T-cell (primary cell): ENCODE measurements at regions not wholly inside any gene's neighbourhood (a gene's known extent, or its start where the extent isn't known, plus 50 kb on each side); places are given as distances from the start of the nearest gene placed in this dataset.
"Not testable (repeated sequence)": the region's sequence is repeated elsewhere in the genome, so short reads cannot be mapped to it uniquely, and the experiment has no call there.

Source experiments
- ATAC-seq, 4 experiments: fragments of 200-7000 bp in 3 of 4; fragments of 150-1000 bp in 1 of 4; cut with Tn5 transposase; replicated peaks in 1 of 4; 1 replicate in 3 of 4; 2 replicates in 1 of 4; pipeline ENCODE4 v1.10.0; 2021; ENCODE audit warnings: moderate library complexity in 3 of 4, mild to moderate bottlenecking in 2 of 4, moderate number of reproducible peaks in 1 of 4
- CTCF ChIA-PET, 2 donors: fragments of 300-600 bp; sonication (Branson Sonifier 250); formaldehyde crosslinking; loops; one replicate each; lab custom pipeline; 2022; ENCODE audit warnings: antibody characterized with exemption in 2 of 2; lab: Charles Lee
- POLR2A ChIA-PET, 2 donors: fragments of 300-600 bp; sonication (Branson Sonifier 250); formaldehyde crosslinking; loops; one replicate each; lab custom pipeline; 2022; ENCODE audit warnings: antibody characterized with exemption in 2 of 2; lab: Charles Lee
- DNase-seq, 35 experiments: peaks; one replicate each; pipeline versions ENCODE4 v3.0.0 to v3.0.0-alpha.2; 2013 to 2023
- H3K27ac ChIP-seq: one replicate; pipeline ENCODE4 v1.5.1; 2013; ENCODE audit warnings: low read length
- H3K27me3 ChIP-seq, 2 experiments: replicated peaks in 1 of 2; 1 replicate in 1 of 2; 2 replicates in 1 of 2; pipeline versions ENCODE4 v1.6.1 to v1.7.0; 2013; ENCODE audit warnings: low read length in 1 of 2, mixed read lengths in 1 of 2; ENCODE audit not compliant: control insufficient read depth in 2 of 2, insufficient read depth in 2 of 2; ENCODE audit errors: extremely low read depth in 1 of 2
- H3K36me3 ChIP-seq, 2 donors: 1 replicate in 1 of 2; 2 replicates in 1 of 2; pipeline versions ENCODE4 v1.6.1 to v1.7.0; 2013; ENCODE audit warnings: low read length in 1 of 2; ENCODE audit not compliant: control insufficient read depth in 2 of 2, insufficient read depth in 1 of 2; ENCODE audit errors: extremely low read depth in 1 of 2
- H3K4me1 ChIP-seq, 2 experiments: 1 replicate in 1 of 2; 2 replicates in 1 of 2; pipeline versions ENCODE4 v1.6.1 to v1.7.0; 2013; ENCODE audit warnings: low read length in 2 of 2, mixed read lengths in 1 of 2; ENCODE audit not compliant: insufficient read depth in 2 of 2, control insufficient read depth in 1 of 2; ENCODE audit errors: extremely low read depth in 1 of 2
- H3K4me3 ChIP-seq, 2 donors: 1 replicate in 1 of 2; 2 replicates in 1 of 2; pipeline versions ENCODE4 v1.5.1 to v1.7.0; 2013; ENCODE audit warnings: mild to moderate bottlenecking in 2 of 2, low read length in 1 of 2, moderate library complexity in 1 of 2; ENCODE audit not compliant: control insufficient read depth in 1 of 2; ENCODE audit errors: extremely low read depth in 1 of 2
- H3K9me3 ChIP-seq: 2 replicates; pipeline ENCODE4 v1.7.0; 2013
- H3K27ac Mint-ChIP-seq, 2 donors: one replicate each; pipeline ENCODE4 v1.8.0; 2020 to 2021; ENCODE audit warnings: mild to moderate bottlenecking in 2 of 2, mixed read lengths in 2 of 2
- H3K27me3 Mint-ChIP-seq, 2 donors: one replicate each; pipeline ENCODE4 v1.8.0; 2021 to 2022; ENCODE audit warnings: mixed read lengths in 2 of 2
- H3K36me3 Mint-ChIP-seq: one replicate; pipeline ENCODE4 v1.8.0; 2021; ENCODE audit warnings: mixed read lengths
- H3K4me1 Mint-ChIP-seq, 3 donors: one replicate each; pipeline ENCODE4 v1.8.0; 2020 to 2022; ENCODE audit warnings: mixed read lengths in 3 of 3, mild to moderate bottlenecking in 1 of 3
- H3K4me3 Mint-ChIP-seq, 3 donors: one replicate each; pipeline ENCODE4 v1.8.0; 2020 to 2022; ENCODE audit warnings: mild to moderate bottlenecking in 3 of 3, mixed read lengths in 3 of 3, moderate library complexity in 3 of 3
- H3K9me3 Mint-ChIP-seq, 3 donors: one replicate each; pipeline ENCODE4 v1.8.0; 2020 to 2022; ENCODE audit warnings: mixed read lengths in 3 of 3
- WGBS: methylation state at CpG from one replicate; pipeline ENCODE4 v1.1.5; 2013; ENCODE audit warnings: missing lambda C conversion rate; ENCODE audit not compliant: insufficient coverage; 5-methylcytosine and 5-hydroxymethylcytosine counted together

DNA sequence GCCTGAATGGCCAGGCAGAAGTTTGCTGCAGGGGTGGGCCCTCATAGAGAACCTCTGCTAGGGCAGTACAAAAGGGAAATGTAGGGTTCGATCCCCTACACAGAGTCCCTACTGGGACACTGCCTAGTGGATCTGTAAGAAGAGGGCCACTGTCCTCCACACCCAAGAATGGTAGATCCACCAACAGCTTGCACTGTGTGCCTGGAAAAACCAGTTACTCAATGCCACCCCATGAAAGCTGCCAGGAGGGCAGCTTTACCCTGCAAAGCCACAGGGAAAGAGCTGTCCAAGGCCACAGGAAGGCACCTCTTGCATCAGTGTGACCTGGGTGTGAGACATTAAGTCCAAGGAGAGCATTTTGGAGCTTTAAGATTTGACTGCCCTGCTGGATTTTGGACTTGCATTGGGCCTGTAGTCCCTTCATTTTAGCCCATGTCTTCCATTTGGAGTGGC, 781.6 kb downstream of the TRAM1L1 start:
- H3K27ac ChIP-seq = no peak overlapping the region
- POLR2A ChIA-PET = no interaction called here
- ATAC-seq = no peak

DNA sequence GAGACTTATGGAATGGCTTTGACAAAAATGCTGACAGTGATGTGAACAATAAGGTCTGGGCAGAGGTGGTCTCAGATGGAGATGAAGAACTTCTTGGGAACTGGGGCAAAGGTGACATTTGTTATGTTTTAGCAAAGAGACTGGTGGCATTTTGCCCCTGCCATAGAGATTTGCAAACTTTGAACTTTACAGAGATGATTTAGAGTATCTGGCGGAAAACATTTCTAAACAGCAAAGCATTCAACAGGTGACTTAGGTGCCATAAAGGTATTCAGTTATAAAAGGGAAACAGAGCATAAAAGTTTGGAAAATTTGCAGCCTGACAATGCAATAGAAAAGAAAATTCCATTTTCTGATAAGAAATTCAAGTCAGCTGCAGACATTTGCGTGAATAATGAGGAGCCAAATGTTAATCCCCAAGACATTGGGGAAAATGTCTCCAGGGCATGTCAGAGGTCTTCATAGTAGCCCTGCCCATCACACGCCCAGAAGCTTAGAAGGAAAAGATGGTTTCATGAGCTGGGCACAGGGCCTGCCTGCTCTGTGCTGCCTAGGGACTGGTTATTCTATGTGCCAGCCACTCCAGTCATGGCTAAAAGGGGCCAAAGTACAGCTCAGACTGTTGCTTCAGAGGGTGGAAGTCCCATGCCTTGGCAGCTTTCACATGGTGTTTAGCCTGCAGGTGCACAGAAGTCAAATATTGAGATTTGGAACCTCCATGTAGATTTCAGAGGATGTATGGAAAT, 782.2 kb downstream of the TRAM1L1 start:
- H3K27ac ChIP-seq = no peak overlapping the region
- 100% methylated on average over 1 of the region's 3 CpGs for WGBS
- H3K9me3 ChIP-seq = no peaks in the 10 kb centered on the region
- ChIA-PET POLR2A (no interaction called here), CTCF (no interaction called here)
- no peak overlapping the region for H3K27ac Mint-ChIP-seq
- DNase-seq = no peak
- H3K4me3 Mint-ChIP-seq = no peak overlapping the region
- no peak overlapping the region for H3K4me3 ChIP-seq
- H3K36me3 Mint-ChIP-seq = no peaks in the 10 kb centered on the region
- H3K9me3 Mint-ChIP-seq = peaks cover 5 to 11% (median 6%) of the 10 kb centered on the region in 3 donors
- no peaks in the 10 kb centered on the region for H3K4me1 Mint-ChIP-seq
- no peaks in the 10 kb centered on the region for H3K36me3 ChIP-seq
- no peaks in the 10 kb centered on the region for H3K4me1 ChIP-seq
- ATAC-seq = no peak
- H3K27me3 Mint-ChIP-seq = no peaks in the 10 kb centered on the region
- no peaks in the 10 kb centered on the region for H3K27me3 ChIP-seq

More for the DNA sequence above, 781.6 kb downstream of the TRAM1L1 start:
- H3K36me3 Mint-ChIP-seq = no peaks in the 10 kb centered on the region
- H3K27ac Mint-ChIP-seq = no peak overlapping the region
- DNase-seq = no peak
- no CpG with 5 or more reads among the region's 1 CpG for WGBS
- Histone ChIP-seq H3K36me3 (no peaks in the 10 kb centered on the region), H3K9me3 (no peaks in the 10 kb centered on the region), H3K4me1 (no peaks in the 10 kb centered on the region), H3K4me3 (no peak overlapping the region), H3K27me3 (no peaks in the 10 kb centered on the region)
- peaks cover 5 to 11% (median 6%) of the 10 kb centered on the region in 3 donors for H3K9me3 Mint-ChIP-seq
- no peak overlapping the region for H3K4me3 Mint-ChIP-seq
- no peaks in the 10 kb centered on the region for H3K4me1 Mint-ChIP-seq
- CTCF ChIA-PET = no interaction called here
- no peaks in the 10 kb centered on the region for H3K27me3 Mint-ChIP-seq

DNA sequence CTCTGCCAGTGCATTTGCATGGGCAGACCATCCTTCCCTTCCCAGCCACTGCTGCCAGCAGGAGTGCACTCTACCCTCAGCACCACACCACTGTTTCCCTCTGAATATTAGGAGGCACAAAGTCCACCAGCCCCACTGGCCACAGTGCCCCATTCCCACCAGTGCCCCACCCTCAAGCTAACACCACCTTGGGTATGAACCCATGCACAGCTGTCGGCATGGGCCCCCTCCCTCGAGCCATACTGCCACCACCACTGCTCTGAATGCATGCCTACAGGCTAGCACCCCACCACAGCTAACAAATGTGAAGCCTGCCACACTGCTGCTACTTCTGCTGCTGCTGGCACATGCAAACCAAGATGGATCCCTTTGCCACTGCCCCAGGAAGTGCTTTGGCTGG, 810.4 kb downstream of the TRAM1L1 start:
- ATAC-seq = no peak
- ChIA-PET CTCF (interaction anchor here in 1 of 2 donors (0.6 kb wide), 1 partner anchor 52 kb away, joined by 3 read pairs; no protein-coding TSS in a partner anchor), POLR2A (no interaction called here)
- H3K27ac ChIP-seq = no peak overlapping the region
- H3K4me3 ChIP-seq = no peak overlapping the region
- no peaks in the 10 kb centered on the region for H3K4me1 ChIP-seq
- DNase-seq = no peak
- no peak overlapping the region for H3K4me3 Mint-ChIP-seq
- no peaks in the 10 kb centered on the region for H3K36me3 Mint-ChIP-seq
- no peaks in the 10 kb centered on the region for H3K36me3 ChIP-seq
- H3K27ac Mint-ChIP-seq = no peak overlapping the region
- WGBS = 86% methylated on average over 2 of the region's 2 CpGs
- H3K9me3 ChIP-seq = no peaks in the 10 kb centered on the region
- H3K27me3 Mint-ChIP-seq = no peaks in the 10 kb centered on the region
- H3K4me1 Mint-ChIP-seq = no peaks in the 10 kb centered on the region
- peaks cover 5 to 12% (median 10%) of the 10 kb centered on the region in 3 donors for H3K9me3 Mint-ChIP-seq
- H3K27me3 ChIP-seq = no peaks in the 10 kb centered on the region

DNA sequence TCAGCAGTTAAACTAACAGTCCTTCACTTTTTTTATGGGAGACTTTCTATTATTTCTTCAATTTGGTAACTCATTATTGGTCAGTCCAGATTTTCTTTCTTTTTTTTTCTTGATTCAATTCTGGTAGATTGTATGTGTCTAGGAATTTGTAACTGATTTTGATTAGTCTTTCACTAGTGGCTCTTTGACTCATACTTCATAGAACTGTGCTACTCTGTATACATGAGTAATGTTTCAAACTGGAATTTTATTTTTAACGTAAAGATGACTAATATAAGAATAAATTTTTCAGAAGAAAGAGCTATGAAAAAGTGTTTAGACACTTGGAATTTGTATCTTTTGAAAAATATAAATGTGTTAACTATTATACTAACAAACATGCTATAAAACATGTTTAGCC, 813.0 kb downstream of the TRAM1L1 start:
- CTCF ChIA-PET = no interaction called here
- Histone ChIP-seq H3K9me3 (no peaks in the 10 kb centered on the region), H3K4me3 (no peak overlapping the region), H3K4me1 (no peaks in the 10 kb centered on the region), H3K27ac (no peak overlapping the region), H3K36me3 (no peaks in the 10 kb centered on the region), H3K27me3 (no peaks in the 10 kb centered on the region)
- Mint-ChIP-seq H3K36me3 (no peaks in the 10 kb centered on the region), H3K4me1 (no peaks in the 10 kb centered on the region), H3K27me3 (no peaks in the 10 kb centered on the region), H3K9me3 (peaks cover 0 to 9% (median 9%) of the 10 kb centered on the region in 3 donors), H3K27ac (no peak overlapping the region), H3K4me3 (no peak overlapping the region)
- WGBS = no CpG with 5 or more reads among the region's 1 CpG
- no peak for DNase-seq
- POLR2A ChIA-PET = interaction anchor here in 1 of 2 donors (0.5 kb wide), 1 partner anchor 864 kb away, joined by 3 read pairs; no protein-coding TSS in a partner anchor
- no peak for ATAC-seq

DNA sequence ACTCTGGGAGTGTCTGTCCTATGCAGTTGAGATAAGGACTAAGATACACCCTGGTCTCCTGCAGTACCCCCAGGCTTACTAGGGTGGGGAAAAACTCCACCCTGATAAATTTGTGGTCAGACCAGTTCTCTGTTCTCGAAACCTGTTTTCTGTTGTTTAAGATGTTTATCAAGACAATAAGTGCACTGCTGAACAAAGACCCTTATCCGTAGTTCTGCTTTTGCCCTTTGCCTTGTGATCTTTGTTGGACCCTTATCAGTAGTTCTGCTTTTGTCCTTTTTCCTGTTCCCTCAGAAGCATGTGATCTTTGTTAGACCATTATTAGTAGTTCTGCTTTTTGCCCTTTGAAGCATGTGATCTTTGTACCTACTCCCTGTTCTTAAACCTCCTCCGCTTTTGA, 824.4 kb downstream of the TRAM1L1 start:
- H3K4me3 ChIP-seq, H3K4me3 Mint-ChIP-seq, H3K27ac Mint-ChIP-seq, H3K27me3 Mint-ChIP-seq, H3K4me1 ChIP-seq, H3K27ac ChIP-seq, H3K36me3 ChIP-seq, H3K9me3 ChIP-seq, POLR2A ChIA-PET, DNase-seq, H3K4me1 Mint-ChIP-seq, CTCF ChIA-PET, H3K27me3 ChIP-seq, H3K36me3 Mint-ChIP-seq, ATAC-seq: not testable (repeated sequence)
- WGBS = 48% methylated on average over 3 of the region's 3 CpGs
- peaks cover 13 to 42% (median 19%) of the 10 kb centered on the region in 3 donors for H3K9me3 Mint-ChIP-seq

DNA sequence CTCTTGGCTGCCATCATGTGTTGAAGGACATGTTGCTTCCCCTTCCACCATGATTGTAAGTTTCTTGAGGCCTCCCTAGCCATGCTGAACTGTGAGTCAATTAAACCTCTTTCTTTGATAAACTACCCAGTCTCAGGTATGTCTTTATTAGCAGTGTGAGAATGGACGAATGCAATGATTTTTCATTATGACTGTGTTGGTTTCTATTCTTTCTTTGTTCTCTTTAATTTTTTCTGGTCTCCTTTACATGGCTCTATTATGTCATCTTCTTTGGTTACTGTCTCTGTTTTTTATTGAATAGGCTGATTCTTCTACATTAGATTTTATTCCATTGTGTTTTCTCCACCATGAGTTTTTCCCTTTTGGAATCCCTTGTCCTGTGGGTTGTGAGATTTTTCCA, 840.6 kb downstream of the TRAM1L1 start:
- no peaks in the 10 kb centered on the region for H3K27me3 ChIP-seq
- no peak overlapping the region for H3K27ac ChIP-seq
- Mint-ChIP-seq H3K36me3 (no peaks in the 10 kb centered on the region), H3K4me1 (no peaks in the 10 kb centered on the region), H3K4me3 (no peak overlapping the region), H3K27ac (no peak overlapping the region), H3K9me3 (peaks cover 4 to 5% (median 4%) of the 10 kb centered on the region in 3 donors), H3K27me3 (no peaks in the 10 kb centered on the region)
- no peaks in the 10 kb centered on the region for H3K4me1 ChIP-seq
- no CpG with 5 or more reads among the region's 1 CpG for WGBS
- H3K36me3 ChIP-seq = no peaks in the 10 kb centered on the region
- H3K9me3 ChIP-seq = no peaks in the 10 kb centered on the region
- ChIA-PET CTCF (no interaction called here), POLR2A (no interaction called here)
- H3K4me3 ChIP-seq = no peak overlapping the region
- DNase-seq (no peak), ATAC-seq (no peak)
